HG03342 (cell line): ENCODE measurements at regions not wholly inside any gene's neighbourhood (a gene's known extent, or its start where the extent isn't known, plus 50 kb on each side); places are given as distances from the start of the nearest gene placed in this dataset.
A peak's percentile ranks its signal among the peaks of the same experiment; 100 is the strongest.
"Not testable (repeated sequence)": the region's sequence is repeated elsewhere in the genome, so short reads cannot be mapped to it uniquely, and the experiment has no call there.

ENCODE experiments used
- ATAC-seq: cut with Tn5 transposase; IDR thresholded peaks from one replicate; pipeline ENCODE4 v1.9.1; 2021; ENCODE audit warnings: mild to moderate bottlenecking, moderate library complexity; ENCODE audit not compliant: unreplicated experiment

DNA sequence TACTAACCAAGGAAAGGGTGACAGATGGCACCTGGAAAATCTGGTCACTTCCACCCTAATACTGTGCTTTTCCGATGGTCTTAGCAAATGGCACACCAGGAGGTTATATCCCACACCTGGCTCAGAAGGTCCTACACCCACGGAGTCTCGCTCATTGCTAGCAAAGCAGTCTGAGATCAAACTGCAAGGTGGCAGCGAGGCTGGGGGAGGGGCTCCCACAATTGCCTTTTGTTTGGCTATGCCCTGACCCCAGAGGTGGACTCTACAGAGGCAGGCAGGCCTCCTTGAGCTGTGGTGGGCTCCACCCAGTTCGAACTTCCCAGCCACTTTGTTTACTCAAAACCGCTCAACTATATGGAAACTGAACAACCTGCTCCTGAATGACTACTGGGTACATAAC lies 50.3 kb upstream of the UGT2B15 start:
- not testable (repeated sequence) for ATAC-seq

DNA sequence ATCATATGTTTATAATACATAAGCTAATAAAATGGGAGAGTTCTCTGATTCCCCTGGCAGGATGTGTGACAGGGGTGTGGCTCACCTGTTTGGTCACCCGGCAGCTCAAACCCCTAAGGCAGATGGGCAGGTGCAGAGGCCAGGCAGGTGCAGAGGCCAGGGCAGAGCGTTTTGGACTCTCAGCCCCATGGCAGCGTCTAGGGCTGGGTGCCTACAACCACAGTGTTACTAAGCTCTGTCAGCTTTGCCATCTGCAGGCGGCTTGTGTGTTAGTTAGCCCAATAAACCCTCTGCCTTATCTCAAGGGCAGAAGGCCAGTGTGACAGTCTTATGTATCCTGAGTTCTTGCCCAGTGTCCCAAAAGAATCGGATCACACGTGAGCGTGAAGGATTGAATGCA lies 54.0 kb upstream of the UGT2B15 start:
- ATAC-seq, result no peak

DNA sequence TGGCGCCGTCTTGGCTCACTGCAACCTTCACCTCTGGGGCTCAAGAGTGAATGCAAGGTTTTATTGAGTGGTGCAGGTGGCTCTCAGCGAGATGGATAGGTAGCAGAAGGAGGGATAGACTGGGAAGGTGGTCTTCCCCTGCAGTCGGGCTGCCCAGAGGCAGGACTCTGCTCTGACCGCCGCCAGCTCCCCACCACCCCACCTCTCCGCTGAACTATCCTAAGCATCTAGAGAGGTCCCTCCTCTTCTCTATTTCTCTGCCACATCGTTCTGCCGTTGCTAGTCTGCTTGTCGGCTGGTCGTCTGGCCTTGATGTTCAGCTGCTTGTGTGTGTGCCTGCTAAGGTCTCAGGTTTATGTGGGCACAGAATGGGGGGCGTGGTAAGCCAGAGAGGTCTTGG lies 54.5 kb upstream of the UGT2B15 start:
- no peak for ATAC-seq

DNA sequence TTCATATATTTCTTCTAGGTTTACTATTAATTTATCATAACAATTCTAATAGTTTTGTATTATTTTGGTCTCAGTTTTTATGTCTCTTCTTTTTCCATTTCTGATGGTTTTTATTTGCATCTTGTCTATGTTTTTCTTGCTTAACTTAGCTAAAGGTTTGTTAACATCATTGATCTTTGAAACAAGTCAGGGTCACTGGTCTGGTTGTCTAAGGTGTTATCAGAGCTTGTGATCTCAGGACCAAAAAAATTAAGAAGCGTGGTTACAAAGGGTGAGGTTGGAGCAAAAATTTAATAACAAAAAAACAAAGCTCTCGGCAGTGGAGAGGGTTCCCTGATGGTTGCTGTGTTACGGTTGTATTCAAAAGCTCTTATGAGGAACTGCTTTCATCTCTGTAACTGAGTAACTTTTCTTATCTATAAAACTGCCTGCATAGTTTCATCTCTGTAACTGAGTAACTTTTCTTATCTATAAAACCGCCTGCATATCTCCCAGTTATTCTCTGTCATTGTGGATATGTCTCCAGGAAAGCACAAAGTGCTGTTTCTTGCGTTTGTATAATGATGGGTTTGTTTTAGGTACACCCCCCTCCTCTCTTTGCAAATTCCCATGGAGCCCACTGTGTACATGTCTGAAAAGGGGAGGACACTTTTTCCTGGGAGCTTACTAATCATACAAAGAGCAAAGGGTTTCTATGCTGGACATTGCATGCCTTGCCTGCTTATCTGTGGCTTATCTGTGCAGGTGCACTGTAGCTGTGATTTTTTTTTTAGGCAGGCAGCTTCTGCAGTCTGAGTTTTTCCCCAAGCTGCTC lies 62.4 kb upstream of the UGT2B15 start:
- peak; percentile 84 for ATAC-seq

DNA sequence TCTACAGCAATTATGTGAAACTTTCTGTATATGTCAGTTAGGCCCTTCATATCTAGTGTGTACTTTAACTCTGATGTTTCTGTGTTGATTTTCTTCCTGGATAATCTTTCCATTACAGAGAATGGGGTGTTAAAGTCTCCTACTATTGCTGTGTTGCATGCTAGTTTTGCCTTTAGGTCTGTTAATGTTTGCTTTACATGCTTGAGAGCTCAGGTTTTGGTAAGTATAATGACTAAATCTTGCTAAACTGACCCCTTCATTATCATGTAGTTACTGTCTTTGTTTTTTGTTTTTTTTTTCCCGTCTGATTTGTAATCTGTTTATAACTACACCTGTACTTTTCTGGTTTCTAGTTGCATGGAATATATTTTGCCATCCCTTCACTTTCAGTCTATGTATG lies 63.6 kb upstream of the UGT2B15 start:
- peak; percentile 69 for ATAC-seq

DNA sequence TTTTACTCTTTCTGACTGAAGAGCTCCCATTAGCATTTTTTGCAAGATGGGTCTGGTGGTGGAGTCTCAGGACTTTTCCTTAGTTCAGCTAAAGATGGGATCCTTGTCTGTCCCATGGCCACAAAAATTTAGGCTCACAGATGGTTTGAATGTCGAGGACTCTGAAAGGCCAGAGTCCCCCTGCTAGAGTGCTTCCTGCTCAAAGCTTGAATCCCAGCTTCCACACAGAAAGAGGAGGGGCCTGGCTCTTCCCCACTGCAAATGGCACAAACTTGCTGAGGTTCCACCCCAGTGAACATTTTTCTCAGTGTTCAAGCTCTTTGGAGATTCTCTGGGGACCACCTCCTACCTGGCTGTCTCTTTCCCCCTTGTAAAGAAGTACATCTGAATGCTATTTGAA lies 64.7 kb upstream of the UGT2B15 start:
- no peak for ATAC-seq

DNA sequence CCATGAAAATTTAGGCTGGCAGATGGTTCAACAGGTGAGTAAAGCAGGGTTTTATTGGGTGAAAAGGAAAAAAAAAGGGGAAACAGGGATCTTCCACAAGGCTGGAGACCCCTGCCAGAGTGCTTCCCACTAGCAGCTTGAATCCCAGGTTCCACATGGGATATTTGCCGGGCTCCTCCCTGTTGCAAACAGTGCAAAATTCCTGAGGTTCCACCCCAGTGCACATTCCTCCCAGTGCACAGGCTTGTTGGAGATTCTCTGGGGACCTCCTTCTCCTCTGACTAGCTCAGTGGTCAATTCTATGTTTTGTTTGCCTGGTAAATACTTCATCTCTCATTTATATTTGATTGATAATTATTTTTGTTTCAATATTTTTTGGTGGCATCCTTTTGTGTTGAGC lies 66.4 kb upstream of the UGT2B15 start:
- no peak for ATAC-seq

DNA sequence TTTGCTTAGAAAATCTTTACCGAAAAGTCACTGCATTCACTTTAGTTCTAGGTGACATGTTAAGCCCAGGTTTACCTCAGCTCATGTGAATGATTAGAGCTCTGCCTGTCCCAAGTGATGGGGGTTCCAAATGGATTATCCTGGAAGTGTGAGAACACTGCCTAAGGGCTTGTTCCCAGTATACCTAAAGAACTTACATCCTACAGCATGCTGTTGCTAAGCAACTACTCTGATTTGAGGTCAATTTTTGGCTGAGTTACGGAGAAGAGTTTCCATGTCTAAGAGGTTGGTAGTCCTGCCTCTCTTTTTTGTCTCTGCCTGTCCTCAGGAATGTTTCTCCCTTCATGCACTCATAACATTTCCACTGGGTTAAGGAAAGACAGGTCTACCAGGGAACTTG lies 67.6 kb upstream of the UGT2B15 start:
- ATAC-seq, result no peak

DNA sequence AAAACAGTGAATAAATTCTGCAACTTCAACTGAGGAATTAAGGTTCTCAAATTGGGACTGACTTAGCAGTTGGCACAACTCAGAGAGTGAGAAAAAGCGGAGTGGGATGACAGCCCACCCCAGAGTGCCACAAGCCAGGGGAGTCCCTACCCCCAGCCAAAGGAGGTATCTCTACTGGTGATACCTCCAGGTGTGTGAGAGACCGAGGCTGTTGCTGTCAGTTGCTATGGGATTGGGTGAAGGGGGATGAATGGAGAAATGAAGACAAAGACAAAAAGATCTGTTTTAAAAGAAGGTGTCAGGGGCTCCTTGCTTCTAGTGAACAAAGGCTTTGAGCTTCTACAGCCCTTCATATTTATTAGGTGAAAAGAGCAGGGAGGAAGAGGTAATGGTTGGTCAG lies 71.4 kb upstream of the UGT2B10 start:
- no peak for ATAC-seq

DNA sequence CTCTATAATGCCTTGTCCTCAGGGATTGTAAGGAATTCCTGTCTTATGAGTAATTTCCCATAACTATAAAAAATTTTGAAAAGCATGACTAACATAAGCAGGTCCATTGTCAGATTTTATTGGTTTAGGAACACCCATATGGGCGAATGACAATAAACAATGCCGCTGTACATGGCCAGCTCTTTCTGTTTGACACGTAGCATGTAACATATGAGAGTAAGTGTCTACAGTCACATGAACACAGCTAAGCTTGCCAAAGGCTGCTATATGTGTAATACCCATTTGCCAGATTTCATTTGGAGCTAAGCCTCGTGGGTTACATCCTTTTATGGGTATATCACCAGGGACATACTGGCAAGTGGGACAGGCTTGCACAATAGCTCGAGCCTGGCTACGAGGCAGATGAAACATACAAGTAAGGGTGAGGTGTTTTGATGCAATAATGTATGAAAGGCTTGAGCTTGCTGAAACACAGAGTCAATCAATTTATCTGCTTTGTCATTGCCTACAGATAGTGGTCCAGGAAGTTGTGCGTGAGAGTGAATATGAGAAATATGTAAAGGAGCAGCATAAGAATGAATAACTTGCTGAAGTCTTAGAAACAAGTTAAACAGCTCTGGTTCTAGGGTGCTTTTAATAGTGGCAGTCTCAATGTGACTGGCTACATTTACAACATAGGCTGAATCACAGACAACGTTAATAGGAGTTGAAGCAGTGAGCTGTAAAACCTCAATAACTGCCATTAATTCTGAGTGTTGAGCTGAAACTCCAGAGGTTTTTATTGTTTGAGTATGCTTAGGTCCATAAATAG lies 67.4 kb upstream of the UGT2B10 start:
- ATAC-seq, result no peak

DNA sequence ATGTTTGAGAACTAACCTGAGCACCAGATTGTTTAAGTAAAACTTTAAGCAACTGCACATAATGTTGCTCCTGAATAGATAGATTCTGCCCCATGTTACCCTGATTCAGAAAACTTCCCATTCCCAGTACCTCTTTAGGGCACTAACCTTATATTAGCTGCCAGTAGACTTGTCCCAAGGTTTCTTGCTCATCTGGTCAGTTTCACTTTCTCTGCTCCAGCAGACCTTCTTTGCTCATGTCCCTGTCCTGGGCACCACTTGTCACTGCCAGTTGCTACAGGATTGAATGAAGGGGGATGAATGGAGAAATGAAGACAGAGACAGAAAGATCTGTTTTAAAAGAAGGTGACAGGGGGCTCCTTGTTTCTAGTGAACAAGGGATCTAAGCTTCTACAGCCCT lies 65.2 kb upstream of the UGT2B10 start:
- ATAC-seq, result no peak

DNA sequence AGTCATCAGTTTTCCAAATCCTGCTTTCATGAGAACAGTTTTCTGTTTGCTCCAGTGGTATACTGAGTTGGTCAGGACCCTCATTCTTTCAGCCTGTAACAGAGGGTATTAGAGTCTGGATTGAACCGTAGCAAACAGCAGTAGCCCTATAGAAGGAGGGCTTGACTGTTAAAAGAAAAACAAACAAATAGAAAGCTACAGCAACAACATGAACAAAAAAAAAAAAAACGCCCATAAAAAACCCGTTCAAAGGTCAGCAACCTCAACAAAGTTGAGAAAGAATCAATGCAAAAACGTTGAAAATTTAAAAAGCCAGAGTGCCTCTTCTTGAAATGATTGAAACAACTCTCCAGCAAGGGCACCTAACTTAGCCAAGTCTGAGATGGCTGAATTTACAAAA lies 64.7 kb upstream of the UGT2B10 start:
- no peak for ATAC-seq

DNA sequence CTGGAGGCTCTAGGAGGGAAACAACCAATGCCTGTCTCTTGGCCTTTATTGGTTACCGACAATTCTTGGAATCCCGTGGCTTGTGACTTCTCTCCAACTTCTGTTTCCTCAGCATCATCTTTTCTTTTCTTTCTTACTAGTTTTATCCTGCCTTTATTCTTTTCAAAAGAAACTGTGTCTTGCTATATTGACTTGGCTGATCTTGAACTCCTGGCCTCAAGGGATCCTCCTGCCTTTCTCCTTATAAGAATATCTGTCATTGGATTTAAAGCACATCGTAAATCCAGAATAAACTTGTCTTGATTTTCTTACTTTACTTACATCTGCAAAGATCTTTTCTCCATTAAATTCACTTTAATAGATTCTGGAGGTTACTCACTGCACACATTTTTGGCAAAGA lies 49.9 kb upstream of the UGT2B10 start:
- ATAC-seq, result no peak
